HG02973 (cell line): ENCODE measurements at regions not wholly inside any gene's neighbourhood (a gene's known extent, or its start where the extent isn't known, plus 50 kb on each side); places are given as distances from the start of the nearest gene placed in this dataset.
"Not testable (repeated sequence)": the region's sequence is repeated elsewhere in the genome, so short reads cannot be mapped to it uniquely, and the experiment has no call there.

Experiments
- ATAC-seq: cut with Tn5 transposase; IDR thresholded peaks from one replicate; pipeline ENCODE4 v1.9.1; 2021; ENCODE audit warnings: moderate library complexity; ENCODE audit not compliant: unreplicated experiment

DNA sequence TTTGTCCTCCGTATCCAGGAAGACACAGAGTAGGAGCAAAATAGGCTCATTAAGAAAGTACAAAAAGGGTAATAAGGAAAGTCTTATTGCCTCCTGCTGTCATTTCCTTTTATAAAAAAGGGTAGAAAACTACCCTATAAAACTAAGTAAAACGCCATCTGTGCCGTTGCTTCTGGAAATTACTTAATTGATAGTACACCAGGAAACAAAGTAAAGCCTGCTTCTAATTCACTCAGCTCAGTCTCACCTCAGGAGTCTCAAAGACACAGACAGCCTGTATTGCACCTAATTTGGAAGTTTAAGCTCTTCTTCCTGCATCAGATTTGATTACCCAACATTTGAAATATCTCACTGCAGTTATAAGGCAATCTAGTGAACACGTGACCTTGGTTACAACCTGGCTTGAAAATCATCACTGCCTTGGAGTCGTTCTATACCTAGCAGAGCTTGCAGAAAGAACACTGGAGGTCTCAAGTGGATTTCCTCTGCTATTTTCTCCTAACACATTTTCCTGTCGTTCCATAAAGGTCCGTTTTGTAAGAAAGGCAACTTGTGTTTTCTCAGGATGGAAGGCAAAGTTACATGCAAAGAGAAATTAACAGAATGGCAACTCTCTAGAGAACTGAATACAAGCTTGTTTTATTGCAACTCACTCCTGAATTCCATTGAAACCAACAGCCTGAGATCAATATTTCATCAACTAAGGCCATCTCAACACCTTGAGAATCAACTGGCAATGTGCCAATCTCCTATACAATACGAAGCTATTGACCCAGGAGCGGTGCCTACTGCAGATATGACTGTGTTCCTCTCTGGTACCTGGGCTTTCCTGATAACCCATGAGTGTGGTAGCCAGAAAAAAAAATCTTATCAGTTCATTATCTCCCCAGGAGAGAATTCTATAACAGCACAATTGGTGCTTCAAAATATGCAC is 203.3 kb upstream of the LMCD1 start:
- ATAC-seq, result no peak

- peak; percentile 78 for ATAC-seq
Observed at GRCh38 chr3:8301977-8302735, 199.5 kb upstream of the LMCD1 start.

DNA sequence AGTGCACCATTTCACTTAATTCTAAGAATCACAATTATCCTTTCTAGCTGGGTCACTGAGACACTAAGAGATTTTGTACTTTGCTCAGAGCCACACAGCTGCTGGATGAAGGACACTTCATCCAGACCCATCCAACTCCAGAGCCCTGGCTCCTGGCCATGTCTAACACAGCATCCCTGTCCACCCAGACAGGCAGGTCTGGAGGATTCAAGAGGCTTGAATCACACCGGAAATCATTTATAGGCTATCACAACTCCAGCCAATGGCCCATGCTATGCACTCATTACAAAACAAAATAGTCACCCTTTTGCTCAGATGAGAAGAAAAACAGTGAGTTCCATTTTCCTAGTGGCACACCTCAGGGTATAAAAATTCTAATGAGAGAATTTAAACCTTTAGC is 198.2 kb upstream of the LMCD1 start:
- ATAC-seq, result no peak

- no peak for ATAC-seq
Observed at GRCh38 chr3:8305371-8305770, 196.3 kb upstream of the LMCD1 start.

GRCh38 chr3:8307545-8308110 is 194.0 kb upstream of the LMCD1 start:
- ATAC-seq, result no peak

DNA sequence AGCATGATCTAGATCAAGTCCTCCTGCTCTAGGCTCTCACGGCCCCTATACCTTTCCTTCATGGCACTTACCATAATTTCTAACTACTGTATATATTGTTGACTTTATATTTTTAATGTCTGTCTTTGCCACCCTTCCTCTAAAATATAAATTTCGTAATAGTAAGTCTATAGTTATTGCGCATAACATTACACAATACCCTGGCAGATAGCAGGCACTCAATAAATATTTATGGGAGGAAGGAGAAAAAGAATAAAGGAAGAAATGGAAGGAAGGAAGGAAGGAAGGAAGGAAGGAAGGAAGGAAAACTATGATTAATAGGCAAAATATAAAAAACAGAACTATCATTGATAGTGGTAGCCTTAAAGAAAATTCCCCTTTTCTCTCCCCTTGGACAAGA is 190.3 kb upstream of the LMCD1 start:
- no peak for ATAC-seq

DNA sequence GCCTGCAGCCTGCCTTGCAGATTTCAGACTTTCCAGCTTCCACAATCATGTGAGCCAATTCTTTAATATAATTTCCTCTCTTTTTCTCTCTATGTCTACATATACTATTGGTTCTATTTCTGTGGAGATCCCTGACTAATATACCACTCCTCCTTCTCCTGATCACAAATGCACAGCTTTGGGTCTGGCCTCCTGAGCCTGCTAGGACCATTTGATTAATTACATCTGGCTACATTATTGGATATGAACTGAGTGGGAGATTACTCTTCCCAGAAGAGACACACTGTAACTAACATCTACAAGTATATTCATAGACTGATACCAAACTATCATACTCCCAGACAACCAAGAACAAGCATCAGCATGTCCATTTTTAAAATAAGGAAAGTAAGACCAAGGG is 188.9 kb upstream of the LMCD1 start:
- no peak for ATAC-seq

DNA sequence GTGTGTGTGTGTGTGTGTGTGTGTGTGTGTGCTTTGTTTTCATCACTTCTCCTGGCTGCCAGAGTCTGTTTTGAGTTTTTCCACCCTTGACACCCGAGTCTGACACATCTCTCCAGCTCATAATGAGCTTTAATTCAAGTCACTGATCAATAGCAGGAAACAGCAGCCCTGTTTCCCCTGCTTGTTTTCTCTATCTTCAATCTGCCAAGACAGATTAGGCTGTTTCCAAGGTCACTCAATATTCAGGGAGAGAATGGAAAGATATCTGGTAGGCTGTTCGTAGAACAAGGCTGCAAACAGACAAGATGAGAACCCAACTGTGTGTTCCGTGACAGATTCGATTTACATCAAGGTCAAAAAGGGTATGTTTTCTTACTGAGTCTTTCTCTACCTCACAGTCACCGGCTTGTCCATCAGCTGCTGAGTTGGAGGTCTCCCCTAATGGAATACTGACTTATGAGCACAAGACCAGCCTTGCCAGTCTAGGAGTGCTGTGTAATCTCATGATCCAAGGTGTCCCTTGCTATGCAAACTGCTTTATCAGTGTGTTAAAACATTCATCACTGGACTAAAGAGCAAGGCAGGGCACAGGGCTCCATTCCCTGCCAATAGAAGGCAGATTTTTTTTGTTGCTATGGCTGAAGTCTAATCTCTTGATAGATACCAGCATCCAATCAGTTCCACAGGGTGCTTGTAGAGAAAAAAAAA is 187.9 kb upstream of the LMCD1 start:
- no peak for ATAC-seq

- ATAC-seq, result not testable (repeated sequence)
Observed at GRCh38 chr3:8315526-8315925, 186.1 kb upstream of the LMCD1 start.

- ATAC-seq, result no peak
Observed at GRCh38 chr3:8317661-8318649, 183.7 kb upstream of the LMCD1 start.

DNA sequence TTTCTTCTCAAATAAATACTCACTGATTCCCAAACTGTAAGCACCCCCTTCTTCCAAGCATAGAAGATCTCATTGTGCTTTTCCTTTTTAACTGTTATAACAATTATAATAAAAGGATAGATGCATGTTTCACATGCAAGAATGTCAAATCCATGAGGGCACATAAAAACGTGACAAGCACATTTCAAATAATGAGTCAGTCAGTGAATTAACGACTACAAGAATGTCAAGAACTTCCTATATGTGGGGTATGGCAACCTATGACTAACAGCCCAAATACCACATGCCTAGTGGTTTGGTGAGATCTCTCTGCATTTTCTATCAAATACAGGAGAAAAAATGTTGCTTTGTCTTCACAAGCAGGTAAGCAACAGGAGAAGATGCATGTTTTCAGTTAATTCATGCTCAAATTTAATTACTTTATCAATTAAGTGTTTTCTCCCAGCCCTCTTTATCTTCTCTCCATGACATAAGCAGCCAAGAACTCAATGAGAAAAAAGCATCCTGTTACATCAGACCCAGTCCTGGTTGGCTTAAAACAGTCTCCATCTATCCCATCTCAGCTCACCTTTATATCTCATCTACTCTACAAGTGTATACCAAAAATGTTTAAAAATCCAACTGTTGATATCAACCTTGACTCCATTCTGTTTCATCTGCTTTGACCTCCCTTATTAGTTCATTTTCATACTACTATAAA is 181.5 kb upstream of the LMCD1 start:
- no peak for ATAC-seq

DNA sequence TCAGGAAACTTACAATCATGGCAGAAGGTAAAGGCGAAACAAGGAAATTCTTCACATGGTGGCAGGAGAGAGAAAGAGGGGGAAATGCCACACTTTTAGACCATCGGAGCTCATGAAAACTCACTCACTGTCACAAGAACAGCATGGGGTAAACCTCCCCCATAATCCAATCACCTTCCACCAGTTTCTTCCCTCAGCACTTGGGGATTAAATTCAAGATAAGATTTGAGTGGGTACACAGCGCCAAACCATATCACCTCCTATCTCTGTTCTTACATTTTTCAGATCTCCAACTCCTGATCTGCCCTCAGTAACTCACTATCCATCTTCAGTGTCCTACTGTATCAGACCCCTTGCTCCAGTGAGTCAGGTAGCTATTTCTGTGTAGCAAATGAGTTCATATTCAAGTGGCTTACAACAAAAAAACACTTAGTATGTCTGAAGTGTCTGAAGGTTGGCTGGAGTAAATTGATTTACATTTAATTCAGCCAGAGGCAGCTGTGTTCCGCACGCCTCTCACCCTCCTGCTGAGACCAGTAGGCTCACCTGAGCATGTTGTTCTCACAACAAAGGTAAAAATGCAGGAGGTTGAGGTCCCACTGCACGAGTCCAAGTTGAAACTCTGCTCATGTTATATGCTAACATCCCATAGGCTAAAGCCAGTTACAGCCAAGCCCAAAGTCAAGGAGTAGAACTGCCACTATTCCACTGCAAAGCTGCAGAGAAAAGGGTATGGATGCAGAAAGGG is 180.7 kb upstream of the LMCD1 start:
- no peak for ATAC-seq

DNA sequence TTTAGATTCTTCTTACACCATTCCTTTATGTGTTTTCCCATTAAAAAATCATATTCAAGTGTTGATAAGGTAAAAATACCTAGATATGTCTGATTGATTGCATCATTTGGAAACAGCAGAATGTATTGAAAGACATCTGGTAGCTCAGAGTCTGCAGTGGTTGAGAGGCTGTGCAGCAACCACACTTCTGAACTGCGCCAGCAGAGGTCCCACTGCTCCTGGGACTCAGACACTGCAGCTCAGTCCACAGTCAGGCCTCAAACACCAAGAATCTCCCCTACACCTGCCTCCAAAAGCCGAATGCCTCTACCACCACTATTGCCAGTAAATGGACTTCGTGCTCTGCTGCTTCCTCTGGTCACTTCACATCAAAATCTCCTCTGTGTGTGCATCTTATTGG is 176.9 kb upstream of the LMCD1 start:
- peak; percentile 73 for ATAC-seq

- ATAC-seq, result no peak
Observed at GRCh38 chr3:8325306-8325705, 176.3 kb upstream of the LMCD1 start.

DNA sequence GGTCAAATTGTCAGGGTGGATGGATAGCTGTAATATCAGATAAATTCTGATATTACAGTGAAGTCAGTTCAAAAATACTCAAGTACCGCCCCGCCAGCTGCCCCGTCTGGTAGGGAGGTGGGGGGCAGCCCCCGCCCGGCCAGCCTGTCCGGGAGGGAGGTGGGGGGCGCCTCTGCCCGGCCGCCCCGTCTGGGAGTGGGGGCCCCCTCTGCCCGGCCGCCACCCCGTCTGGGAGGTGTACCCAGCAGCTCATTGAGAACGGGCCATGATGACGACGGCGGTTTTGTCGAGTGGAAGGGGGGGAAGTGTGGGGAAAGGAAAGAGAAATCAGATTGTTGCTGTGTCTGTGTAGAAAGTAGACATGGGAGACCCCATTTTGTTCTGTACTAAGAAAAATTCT is 175.8 kb upstream of the LMCD1 start:
- not testable (repeated sequence) for ATAC-seq

DNA sequence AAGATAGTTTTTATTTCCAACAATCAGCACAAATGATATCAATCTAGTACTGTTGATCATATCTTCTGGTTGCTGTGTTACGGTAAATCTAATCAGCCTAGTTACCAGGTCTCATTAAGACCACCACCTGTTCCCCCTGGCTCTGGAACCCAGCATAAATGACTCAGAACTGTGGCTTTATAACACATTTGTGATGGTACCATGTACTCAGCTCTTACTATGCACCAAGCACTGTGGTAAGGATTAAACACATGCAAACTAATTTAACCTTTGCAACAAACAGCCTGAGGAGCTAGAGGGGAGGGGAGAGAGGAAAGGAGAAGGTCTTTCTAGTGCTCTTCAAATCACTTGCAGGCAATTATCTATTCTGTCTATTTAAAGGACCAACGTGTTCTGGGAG is 173.9 kb upstream of the LMCD1 start:
- no peak for ATAC-seq

- no peak for ATAC-seq
Observed at GRCh38 chr3:8328967-8329366, 172.7 kb upstream of the LMCD1 start.

DNA sequence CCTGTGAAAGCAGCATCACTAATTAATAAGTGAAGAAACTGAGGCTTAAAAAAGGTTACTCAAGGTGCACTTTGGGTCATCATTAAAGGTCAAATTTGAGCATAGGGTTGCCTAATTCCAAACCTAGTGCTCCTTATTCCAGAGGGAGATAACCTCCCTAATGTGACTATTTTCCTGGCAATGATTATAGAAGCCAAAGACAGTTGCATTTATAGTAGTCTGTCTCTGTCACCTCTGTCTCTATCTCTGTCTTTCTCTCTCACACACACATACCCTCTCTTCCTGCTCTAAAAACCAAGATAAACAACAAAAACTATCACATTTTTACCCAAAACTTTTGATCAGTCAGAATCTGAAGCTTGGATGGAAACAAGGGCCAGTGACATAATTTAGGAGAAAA is 172.0 kb upstream of the LMCD1 start:
- no peak for ATAC-seq

DNA sequence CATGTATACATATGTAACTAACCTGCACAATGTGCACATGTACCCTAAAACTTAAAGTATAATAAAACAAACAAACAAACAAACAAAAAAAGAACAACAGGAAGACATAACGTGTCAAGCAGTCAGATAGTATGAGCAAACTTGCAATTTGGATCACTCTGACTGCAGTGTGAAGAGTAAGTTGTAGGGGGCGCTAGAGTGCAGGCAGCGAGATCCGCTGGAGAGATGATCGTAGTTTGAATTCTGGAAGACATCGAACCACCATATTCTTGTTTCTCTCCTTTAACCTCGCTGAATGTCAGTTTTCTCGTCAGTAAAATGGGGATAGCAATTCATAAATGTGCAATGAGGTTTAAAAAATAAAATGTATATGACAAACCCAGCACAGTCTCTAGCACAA is 165.2 kb upstream of the LMCD1 start:
- ATAC-seq, result no peak
